ENCODE measurements at regions not wholly inside any gene's neighbourhood (a gene's known extent, or its start where the extent isn't known, plus 50 kb on each side); places are given as distances from the start of the nearest gene placed in this dataset.
A peak's percentile ranks its signal among the peaks of the same experiment; 100 is the strongest.

DNA sequence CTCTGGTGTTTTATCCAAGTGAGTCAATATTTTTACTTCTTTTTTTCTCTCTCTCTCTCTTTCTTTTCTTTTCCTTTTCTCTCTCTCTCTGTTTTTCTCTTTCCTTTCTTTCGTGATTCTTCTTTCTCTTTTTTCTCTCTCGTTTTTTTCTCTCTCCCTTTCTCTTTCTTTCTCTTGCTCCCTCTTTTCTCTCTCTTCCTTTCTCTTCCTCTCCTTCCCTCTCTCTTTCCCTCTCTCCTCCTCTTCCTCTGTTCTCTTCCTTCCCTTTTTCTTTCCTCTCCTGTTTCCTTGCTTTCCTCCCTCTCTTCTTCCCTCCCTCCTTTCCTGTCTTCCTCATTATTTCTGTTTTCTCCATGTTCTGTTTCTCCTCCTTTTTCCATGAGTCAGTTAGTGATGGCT, 641.5 kb downstream of the FGF9 start:
- ChIA-PET POLR2A (no interaction called here), CTCF (ENCODE audit: low intra/inter-chr PET ratio) (no interaction called here)
- no peaks in the 10 kb centered on the region for H3K4me1 ChIP-seq (replicated peaks in 1 of 2; ENCODE audit: control insufficient read depth in 2 of 2, insufficient read depth in 2 of 2, low read length in 2 of 2)
- H2AFZ ChIP-seq (ENCODE audit: low read depth, low read length) = no peak overlapping the region
- H3K9me1 ChIP-seq (ENCODE audit: control insufficient read depth, insufficient read depth, low read length) = no peaks in the 10 kb centered on the region
- no peak overlapping the region for H3K4me2 ChIP-seq (ENCODE audit: insufficient read depth, low read length)
- intact Hi-C loops (cut with micrococcal nuclease) = no loop called here
- H3K4me3 ChIP-seq = no peak overlapping the region
- no peak overlapping the region for H3K9ac ChIP-seq (ENCODE audit: insufficient read depth in 1 of 2, low read depth in 2 of 2, low read length in 2 of 2)
- no peaks in the 10 kb centered on the region for H3K27me3 ChIP-seq (ENCODE audit: control insufficient read depth in 2 of 2, insufficient read depth in 2 of 2, low read length in 2 of 2)
- DNase-seq (ENCODE audit: extremely low read depth in 1 of 4, low spot score in 3 of 4) (no peak), FAIRE-seq (no peak), ATAC-seq (no peak)
- no peaks in the 10 kb centered on the region for H3K79me2 ChIP-seq (ENCODE audit: control insufficient read depth, insufficient read depth, low read length)
- 0% methylated on average over 2 of the region's 2 CpGs for WGBS (ENCODE audit: insufficient coverage, low coverage, missing lambda C conversion rate)
- no peaks in the 10 kb centered on the region for H4K20me1 ChIP-seq (replicated peaks; ENCODE audit: control insufficient read depth, insufficient read depth, low read length)
- in situ Hi-C loops (cut with MboI) = no loop called here
- no peaks in the 10 kb centered on the region for H3K9me3 ChIP-seq (replicated peaks; ENCODE audit: control insufficient read depth, insufficient read depth, low read depth, low read length)
- no TSS peak for BruUV-seq (replicated peaks)
- H3K36me3 ChIP-seq (ENCODE audit: control insufficient read depth, insufficient read depth, low read length) = no peaks in the 10 kb centered on the region
- TF ChIP-seq, protein P1, sequence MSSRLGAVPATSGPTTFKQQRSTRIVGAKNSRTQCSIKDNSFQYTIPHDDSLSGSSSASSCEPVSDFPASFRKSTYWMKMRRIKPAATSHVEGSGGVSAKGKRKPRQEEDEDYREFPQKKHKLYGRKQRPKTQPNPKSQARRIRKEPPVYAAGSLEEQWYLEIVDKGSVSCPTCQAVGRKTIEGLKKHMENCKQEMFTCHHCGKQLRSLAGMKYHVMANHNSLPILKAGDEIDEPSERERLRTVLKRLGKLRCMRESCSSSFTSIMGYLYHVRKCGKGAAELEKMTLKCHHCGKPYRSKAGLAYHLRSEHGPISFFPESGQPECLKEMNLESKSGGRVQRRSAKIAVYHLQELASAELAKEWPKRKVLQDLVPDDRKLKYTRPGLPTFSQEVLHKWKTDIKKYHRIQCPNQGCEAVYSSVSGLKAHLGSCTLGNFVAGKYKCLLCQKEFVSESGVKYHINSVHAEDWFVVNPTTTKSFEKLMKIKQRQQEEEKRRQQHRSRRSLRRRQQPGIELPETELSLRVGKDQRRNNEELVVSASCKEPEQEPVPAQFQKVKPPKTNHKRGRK (tag; IDR thresholded peaks at IDR 0.05) = peak; percentile 62; the same call in 1 of the 2 replicates
- TF ChIP-seq RBM17 (IDR thresholded peaks at IDR 0.05; ENCODE audit: borderline replicate concordance, low read depth, low read length) = no peak
- no peak overlapping the region for H3K27ac ChIP-seq (ENCODE audit: extremely low read depth, low read depth, low read length)

DNA sequence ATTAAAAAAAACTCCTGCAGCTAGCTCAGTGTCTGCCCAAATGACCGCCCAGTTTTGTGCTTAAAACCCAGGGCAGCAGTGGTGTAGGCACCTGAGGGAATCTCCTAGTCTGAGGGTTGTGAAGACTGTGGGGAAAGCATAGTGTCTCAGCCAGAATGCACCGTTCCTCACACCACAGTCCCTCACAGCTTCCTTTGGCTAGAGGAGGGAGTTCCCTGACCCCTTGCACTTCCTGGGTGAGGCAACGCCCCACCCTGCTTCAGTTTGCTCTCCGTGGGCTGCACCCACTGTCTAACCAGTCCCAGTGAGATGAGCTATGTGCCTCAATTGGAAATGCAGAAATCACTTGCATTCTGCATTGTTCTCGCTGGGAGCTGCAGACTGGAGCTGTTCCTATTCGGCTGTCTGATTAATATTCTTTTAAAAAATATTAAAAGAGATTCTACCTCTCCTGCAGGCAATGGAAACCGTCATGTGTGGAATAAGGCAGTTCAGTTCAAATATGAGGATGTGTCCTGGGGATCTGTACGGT, 645.7 kb downstream of the FGF9 start:
- H2AFZ ChIP-seq (ENCODE audit: low read depth, low read length) = no peak overlapping the region
- no peaks in the 10 kb centered on the region for H3K9me1 ChIP-seq (ENCODE audit: control insufficient read depth, insufficient read depth, low read length)
- no peaks in the 10 kb centered on the region for H3K27me3 ChIP-seq (ENCODE audit: control insufficient read depth in 2 of 2, insufficient read depth in 2 of 2, low read length in 2 of 2)
- H3K4me2 ChIP-seq (ENCODE audit: insufficient read depth, low read length) = no peak overlapping the region
- in situ Hi-C loops (cut with MboI) (no loop called here), intact Hi-C loops (cut with micrococcal nuclease) (no loop called here)
- H3K79me2 ChIP-seq (ENCODE audit: control insufficient read depth, insufficient read depth, low read length) = no peaks in the 10 kb centered on the region
- FAIRE-seq (no peak), DNase-seq (ENCODE audit: extremely low read depth in 1 of 4, low spot score in 3 of 4) (no peak), ATAC-seq (no peak)
- no peak overlapping the region for H3K9ac ChIP-seq (ENCODE audit: insufficient read depth in 1 of 2, low read depth in 2 of 2, low read length in 2 of 2)
- ChIA-PET CTCF (ENCODE audit: low intra/inter-chr PET ratio) (no interaction called here), POLR2A (interaction anchor here (0.7 kb wide), 1 partner anchor 104 kb away, joined by 3 read pairs; no protein-coding TSS in a partner anchor)
- H3K4me3 ChIP-seq = no peak overlapping the region
- WGBS (ENCODE audit: insufficient coverage, low coverage, missing lambda C conversion rate) = 3% methylated on average over 5 of the region's 8 CpGs
- H3K27ac ChIP-seq (ENCODE audit: extremely low read depth, low read depth, low read length) = no peak overlapping the region
- H3K9me3 ChIP-seq (replicated peaks; ENCODE audit: control insufficient read depth, insufficient read depth, low read depth, low read length) = no peaks in the 10 kb centered on the region
- H3K36me3 ChIP-seq (ENCODE audit: control insufficient read depth, insufficient read depth, low read length) = no peaks in the 10 kb centered on the region
- H4K20me1 ChIP-seq (replicated peaks; ENCODE audit: control insufficient read depth, insufficient read depth, low read length) = no peaks in the 10 kb centered on the region
- H3K4me1 ChIP-seq (replicated peaks in 1 of 2; ENCODE audit: control insufficient read depth in 2 of 2, insufficient read depth in 2 of 2, low read length in 2 of 2) = no peaks in the 10 kb centered on the region
- no TSS peak for BruUV-seq (replicated peaks)
- no peak for TF ChIP-seq ZSCAN29 (IDR thresholded peaks at IDR 0.05)
- TF ChIP-seq, protein P2, sequence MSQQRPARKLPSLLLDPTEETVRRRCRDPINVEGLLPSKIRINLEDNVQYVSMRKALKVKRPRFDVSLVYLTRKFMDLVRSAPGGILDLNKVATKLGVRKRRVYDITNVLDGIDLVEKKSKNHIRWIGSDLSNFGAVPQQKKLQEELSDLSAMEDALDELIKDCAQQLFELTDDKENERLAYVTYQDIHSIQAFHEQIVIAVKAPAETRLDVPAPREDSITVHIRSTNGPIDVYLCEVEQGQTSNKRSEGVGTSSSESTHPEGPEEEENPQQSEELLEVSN (IDR thresholded peaks at IDR 0.05; ENCODE audit: borderline replicate concordance in 1 of 2, extremely low read depth in 1 of 2, insufficient read depth in 1 of 2, insufficient read length in 1 of 2, low read depth in 1 of 2, low read length in 1 of 2, poor library complexity in 1 of 2, severe bottlenecking in 1 of 2) = no peak
- no peak for TF ChIP-seq ZFP1 (CRISPR knock-in tag; IDR thresholded peaks at IDR 0.05)
- TF ChIP-seq SETDB1 (IDR thresholded peaks at IDR 0.05; ENCODE audit: low read length) = no peak
- TF ChIP-seq CSDE1 (IDR thresholded peaks at IDR 0.05) = no peak
- TF ChIP-seq RBM17 (IDR thresholded peaks at IDR 0.05; ENCODE audit: borderline replicate concordance, low read depth, low read length) = no peak
- no peak for TF ChIP-seq SNIP1 (IDR thresholded peaks at IDR 0.05; ENCODE audit: low read depth)
- TF ChIP-seq, protein P3, sequence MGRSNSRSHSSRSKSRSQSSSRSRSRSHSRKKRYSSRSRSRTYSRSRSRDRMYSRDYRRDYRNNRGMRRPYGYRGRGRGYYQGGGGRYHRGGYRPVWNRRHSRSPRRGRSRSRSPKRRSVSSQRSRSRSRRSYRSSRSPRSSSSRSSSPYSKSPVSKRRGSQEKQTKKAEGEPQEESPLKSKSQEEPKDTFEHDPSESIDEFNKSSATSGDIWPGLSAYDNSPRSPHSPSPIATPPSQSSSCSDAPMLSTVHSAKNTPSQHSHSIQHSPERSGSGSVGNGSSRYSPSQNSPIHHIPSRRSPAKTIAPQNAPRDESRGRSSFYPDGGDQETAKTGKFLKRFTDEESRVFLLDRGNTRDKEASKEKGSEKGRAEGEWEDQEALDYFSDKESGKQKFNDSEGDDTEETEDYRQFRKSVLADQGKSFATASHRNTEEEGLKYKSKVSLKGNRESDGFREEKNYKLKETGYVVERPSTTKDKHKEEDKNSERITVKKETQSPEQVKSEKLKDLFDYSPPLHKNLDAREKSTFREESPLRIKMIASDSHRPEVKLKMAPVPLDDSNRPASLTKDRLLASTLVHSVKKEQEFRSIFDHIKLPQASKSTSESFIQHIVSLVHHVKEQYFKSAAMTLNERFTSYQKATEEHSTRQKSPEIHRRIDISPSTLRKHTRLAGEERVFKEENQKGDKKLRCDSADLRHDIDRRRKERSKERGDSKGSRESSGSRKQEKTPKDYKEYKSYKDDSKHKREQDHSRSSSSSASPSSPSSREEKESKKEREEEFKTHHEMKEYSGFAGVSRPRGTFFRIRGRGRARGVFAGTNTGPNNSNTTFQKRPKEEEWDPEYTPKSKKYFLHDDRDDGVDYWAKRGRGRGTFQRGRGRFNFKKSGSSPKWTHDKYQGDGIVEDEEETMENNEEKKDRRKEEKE (IDR thresholded peaks at IDR 0.05; ENCODE audit: borderline replicate concordance in 1 of 2, control insufficient read depth in 1 of 2, low read depth in 2 of 2, low read length in 1 of 2) = no peak
- no peak for TF ChIP-seq ZNF830 (CRISPR knock-in tag; IDR thresholded peaks at IDR 0.05)
